GM18511 (cell line): ENCODE measurements at regions not wholly inside any gene's neighbourhood (a gene's known extent, or its start where the extent isn't known, plus 50 kb on each side); places are given as distances from the start of the nearest gene placed in this dataset.

Source experiments
- ATAC-seq: cut with Tn5 transposase; IDR thresholded peaks from one replicate; pipeline ENCODE4 v1.9.1; 2021; ENCODE audit warnings: mild to moderate bottlenecking, moderate library complexity; ENCODE audit not compliant: unreplicated experiment

DNA sequence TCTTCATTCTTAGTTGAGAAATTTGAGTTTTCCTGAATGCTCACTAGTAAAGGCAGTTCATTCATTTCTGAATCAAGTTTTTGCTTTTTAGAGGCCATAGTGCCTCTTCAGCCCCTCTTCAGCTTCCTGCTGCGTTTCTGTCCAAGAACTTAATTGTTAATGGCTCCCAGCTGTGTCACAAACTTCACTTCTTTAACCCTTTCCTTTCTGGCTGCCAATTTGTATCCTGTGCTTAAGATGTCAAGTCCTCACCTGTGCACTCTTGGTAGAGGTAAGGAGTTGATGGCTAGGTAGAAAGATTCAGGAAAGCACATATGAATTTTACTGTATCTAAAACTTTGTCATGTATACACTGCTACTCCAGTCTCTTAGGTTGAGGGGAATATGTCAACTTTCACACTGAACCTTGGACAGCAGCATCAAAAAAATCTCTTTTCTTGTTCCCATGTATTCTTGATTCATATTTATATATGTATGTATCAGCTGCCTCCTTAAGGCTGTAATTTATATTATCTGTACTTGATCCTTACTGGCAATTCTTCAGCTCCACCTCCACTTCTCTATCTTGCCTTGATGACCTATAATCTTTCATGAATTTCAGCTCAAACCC lies 612.8 kb downstream of the LMO4 start:
- no peak for ATAC-seq

- ATAC-seq, result no peak
These were observed 613.5 kb downstream of the LMO4 start for GRCh38 chr1:87942165-87942564.

DNA sequence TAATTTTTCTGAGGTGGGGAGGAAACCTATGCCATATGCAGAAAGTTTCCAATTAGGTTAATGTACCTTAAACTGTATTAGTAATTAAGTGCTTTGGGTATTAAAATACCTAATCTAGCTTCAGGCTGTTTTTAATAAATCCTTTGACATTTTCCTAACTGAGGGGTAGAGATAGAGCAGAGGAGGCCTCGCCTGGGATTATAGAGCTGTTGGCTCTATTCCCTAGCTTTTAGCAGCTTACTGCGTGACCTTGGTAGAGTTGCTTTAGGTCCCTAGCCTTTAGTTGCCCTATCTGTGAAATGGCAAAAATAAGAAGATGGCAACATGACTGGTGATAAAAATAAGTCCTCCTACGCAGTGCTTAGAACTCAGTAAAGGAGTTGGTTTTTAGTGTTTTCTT lies 621.0 kb downstream of the LMO4 start:
- no peak for ATAC-seq

- no peak for ATAC-seq
These were observed 621.7 kb downstream of the LMO4 start for GRCh38 chr1:87950369-87950768.

- no peak for ATAC-seq
These were observed 622.7 kb downstream of the LMO4 start for GRCh38 chr1:87951409-87951808.

DNA sequence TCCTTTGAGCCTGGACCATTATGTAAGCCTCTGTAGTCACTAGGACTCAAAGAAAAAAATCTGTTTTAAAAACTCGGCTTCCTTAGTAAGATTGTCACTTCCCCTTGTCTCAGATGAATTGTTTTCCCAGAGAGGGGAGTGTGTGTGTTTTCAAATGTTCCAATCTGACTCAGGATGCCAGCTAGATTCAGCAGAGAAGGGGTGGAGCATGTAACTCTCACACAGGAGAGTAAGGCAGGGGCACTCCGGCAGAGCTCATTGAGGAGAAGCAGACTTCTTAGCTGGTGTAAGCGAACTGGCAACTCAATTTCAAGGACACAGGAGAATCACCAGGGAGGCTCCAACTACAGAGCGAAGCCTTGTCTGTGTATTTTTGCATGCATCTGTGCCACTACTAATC lies 623.2 kb downstream of the LMO4 start:
- no peak for ATAC-seq

DNA sequence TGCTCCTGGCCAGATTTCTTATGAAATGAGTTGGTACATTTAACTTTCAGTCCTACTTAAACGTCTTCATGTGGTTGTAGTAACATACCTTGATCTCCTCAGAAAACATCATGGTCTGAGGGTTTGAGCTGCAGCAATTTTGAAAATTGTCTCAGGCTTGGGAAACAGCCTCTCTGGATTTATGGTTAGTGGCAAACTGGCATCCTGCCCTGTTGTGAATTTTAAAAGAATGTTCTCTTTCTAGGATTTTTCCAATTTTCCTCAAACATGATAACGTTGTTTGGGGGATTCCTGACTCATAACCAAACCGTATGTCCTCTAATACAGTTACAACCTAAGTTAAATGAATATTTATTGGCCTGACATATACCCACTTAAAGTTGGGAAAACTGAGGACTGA lies 624.4 kb downstream of the LMO4 start:
- no peak for ATAC-seq

- ATAC-seq, result peak; percentile 86
These were observed 625.2 kb downstream of the LMO4 start for GRCh38 chr1:87953732-87954344.

DNA sequence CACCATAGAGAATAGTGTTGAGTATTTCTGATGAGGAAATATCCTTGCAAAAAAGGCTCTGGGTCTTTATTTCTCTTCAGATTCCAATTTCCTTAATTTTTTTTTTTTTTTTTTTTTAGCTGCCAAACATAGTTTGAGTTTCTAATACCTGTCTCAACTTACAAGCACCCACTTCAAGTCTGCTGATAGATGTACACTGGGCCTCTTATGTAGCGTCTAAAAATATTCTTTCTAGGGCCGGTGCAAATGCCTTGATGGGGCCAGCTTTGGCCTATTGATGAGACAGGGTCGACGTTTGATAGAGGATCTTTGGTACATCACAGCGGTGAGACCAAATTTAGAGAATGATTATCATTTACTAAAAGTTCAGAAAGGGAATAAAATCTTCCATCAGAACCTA lies 626.4 kb downstream of the LMO4 start:
- no peak for ATAC-seq

DNA sequence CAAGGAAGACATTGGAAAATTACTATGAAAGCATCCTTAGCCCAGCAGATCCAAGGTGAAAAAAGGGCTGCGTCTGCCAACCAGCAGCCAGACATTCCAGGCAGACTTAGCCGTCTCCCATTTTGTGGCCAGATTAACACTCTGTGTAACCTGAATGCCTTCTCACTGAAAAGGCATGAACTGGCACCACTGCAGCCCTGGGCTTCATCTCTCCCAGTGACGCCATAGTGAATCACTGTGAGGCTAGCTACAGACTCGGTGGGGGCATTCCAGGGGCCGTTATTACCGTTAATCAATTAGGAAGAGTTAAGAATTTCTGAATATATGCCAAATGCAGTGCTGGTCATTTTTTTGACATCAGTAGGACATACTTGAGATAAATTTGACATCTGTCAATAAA lies 627.4 kb downstream of the LMO4 start:
- ATAC-seq, result no peak

GRCh38 chr1:87956750-87957149 lies 628.1 kb downstream of the LMO4 start:
- no peak for ATAC-seq

GRCh38 chr1:87957331-87957730 lies 628.7 kb downstream of the LMO4 start:
- no peak for ATAC-seq

DNA sequence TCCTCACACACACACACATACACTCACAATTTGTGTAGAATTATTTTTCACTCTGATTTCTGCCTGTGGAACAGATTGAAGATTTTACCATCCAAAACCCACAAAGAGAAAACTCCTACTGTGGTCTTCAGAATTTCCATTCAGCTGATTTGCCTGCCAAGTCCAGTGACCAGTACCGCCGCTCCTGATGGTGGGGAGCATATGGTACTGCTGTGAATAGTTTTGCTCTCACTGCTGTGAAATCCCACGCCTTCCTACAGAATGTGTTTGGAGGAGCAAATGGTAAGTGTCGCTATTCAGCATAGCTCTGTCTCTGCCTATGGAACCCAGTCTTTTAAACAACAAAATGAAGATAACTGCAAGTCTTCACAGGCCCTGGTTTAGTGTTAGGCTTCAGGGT lies 629.5 kb downstream of the LMO4 start:
- ATAC-seq, result no peak

DNA sequence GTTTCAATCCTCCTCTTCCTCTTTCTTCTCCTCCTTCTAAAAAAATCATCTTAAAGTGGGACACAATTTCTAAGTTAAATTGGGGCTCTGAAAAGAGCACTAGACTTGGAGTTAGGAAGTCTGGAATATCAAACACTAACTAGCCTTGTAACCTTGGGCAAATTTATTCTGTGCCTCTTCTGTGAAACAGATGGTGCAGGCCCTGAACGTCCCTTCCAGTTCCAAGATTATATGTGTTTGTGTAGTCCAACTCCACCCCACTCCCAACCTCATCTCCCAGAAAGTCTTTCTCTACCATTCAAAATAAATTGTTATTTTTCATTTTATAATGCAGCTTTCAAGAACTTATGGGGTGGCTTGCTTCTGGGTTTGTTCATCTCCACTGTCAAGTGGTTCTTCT lies 630.0 kb downstream of the LMO4 start:
- no peak for ATAC-seq

- ATAC-seq, result no peak
These were observed 630.6 kb downstream of the LMO4 start for GRCh38 chr1:87959236-87959635.

DNA sequence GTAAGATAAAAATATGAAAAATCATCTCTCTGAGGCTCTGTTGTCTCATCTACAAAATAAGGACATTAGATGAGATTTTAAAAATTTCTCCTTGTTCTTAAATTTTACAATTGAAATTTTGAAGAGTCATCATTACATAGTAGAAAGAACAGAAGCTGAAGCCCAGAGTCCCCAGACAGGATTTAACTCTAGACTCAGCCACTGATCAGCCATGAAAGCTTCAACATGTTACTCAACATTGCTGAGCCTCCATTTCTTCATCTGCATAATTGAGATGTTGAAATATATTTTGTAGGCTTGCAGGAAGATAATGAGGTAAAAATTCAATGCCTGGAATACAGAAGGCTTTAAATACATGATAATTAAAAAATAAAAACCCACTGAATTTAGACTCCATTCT lies 633.3 kb downstream of the LMO4 start:
- ATAC-seq, result no peak

GRCh38 chr1:87963556-87963955 lies 634.9 kb downstream of the LMO4 start:
- ATAC-seq, result no peak

- no peak for ATAC-seq
These were observed 636.5 kb downstream of the LMO4 start for GRCh38 chr1:87965193-87965592.

DNA sequence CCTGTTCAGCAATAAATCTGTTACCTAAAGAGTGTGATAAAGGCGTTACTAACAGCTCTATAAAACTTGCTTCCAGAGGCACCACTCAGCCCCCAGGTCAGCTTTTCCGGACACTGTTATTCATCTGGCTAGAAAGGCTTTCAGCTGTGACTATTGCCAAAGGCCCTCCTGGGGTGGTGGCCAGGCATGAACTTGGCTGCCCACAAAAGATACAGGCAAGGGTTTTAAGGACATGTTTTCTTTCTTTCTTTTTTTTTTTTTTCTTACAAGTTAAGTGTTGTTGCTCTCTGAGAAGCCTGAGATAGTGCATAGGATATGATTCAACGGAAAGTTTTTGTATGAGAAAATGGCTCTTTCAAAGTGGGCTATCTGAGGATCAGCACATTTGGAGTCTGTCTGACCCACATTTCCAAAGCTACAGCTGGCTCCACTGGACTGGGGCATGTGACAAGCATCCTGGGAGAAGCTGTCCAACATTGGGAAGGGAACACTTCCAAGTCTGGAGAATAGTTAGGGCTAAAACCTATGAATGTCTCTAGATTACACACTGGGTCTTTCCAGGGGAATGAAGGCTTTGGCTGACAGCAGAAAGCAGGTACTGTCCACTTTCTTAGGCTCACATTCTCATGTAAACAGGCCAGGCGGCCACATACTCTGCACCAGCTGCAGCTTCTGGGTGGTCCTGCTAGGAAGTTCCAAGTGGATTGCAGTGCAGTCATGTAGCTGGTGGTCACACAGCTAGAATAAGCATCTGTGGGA lies 639.7 kb downstream of the LMO4 start:
- ATAC-seq, result no peak

DNA sequence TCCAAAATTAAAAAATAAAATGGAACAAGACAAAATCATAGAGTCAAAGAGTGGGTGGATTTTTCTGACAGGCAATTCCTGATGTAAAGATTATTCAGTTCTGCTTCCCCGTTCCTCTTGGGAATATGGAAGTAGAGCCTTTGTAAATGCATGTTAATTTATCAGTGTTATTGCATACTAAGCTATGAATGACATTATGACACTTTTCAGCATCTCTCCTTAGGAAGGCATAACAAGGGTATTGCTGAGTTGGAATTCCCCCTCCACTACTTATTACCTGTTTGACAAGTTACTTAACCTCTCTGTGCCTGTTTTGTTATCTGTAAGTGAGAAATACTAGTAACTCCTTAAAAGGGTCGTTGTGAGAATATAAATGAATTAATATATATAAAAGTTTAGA lies 640.4 kb downstream of the LMO4 start:
- ATAC-seq, result no peak

DNA sequence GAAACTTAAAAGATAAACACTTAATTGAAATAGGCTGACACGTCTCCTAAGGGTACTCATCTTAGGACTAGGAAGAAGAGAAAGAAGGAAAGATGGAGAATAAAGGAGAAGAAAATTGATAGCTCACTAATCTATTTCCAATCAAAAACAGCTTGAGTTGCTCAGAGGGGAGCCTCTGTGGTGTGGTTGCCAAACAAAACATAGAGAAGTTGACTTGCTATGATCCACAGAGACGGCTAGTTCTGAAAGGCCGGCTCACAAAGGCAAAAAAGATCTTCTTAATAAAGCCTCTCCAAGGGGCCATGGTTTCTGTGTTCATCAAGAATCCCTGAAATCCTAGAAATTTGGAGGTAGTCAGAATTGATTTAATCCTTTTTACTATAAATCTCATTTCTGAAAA lies 644.1 kb downstream of the LMO4 start:
- no peak for ATAC-seq

DNA sequence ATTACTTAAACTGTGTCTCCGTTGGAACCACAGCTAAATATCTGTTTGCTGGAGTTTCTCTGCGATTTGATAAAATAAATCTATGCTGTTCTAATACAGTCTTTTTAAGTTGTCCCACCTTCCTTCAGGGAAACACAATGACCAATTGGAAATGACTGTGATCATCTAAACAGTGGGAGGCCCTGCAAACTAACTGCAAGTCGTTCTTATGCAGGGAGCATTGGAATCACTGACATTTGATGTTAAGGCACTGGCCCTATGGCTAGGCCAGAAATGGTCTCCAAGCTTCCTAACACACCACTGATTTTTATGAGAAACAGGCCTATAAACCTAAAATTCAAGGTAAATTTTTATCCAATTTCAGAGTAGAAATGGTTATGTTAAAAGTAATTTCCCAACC lies 645.2 kb downstream of the LMO4 start:
- no peak for ATAC-seq
